GM12878 (cell line): ENCODE measurements at regions not wholly inside any gene's neighbourhood (a gene's known extent, or its start where the extent isn't known, plus 50 kb on each side); places are given as distances from the start of the nearest gene placed in this dataset.

Experiments used
- ATAC-seq: fragments of 200-7000 bp; cut with Tn5 transposase; 3 replicates; pipeline ENCODE4 v1.9.1; 2020; ENCODE audit warnings: mild to moderate bottlenecking, moderate library complexity
- BruUV-seq: library from RNA; stranded (reverse); fragments of 400-500 nt; replicated peaks from 2 replicates; lab custom pipeline; 2021; lab: Mats Ljungman, UMichigan
- CTCF ChIA-PET: fragments of 300-600 bp; sonication (Branson Sonifier 250); formaldehyde crosslinking; extraction: SDS; loops from one replicate; lab custom pipeline; 2021; ENCODE audit warnings: inconsistent platforms; lab: Yijun Ruan, JAX
- POLR2A ChIA-PET: fragments of 350-600 bp; formaldehyde crosslinking; extraction: SDS; loops from one replicate; lab custom pipeline; 2021; ENCODE audit warnings: inconsistent platforms; lab: Charles Lee
- RAD21 ChIA-PET: fragments of 300-600 bp; sonication (Branson Sonifier 250); formaldehyde crosslinking; loops from one replicate; lab custom pipeline; 2023; ENCODE audit warnings: antibody characterized with exemption; ENCODE audit not compliant: unreplicated experiment; lab: Charles Lee
- SMC1A ChIA-PET: fragments of 300-600 bp; sonication (Branson Sonifier 250); formaldehyde crosslinking; loops from one replicate; lab custom pipeline; 2023; ENCODE audit not compliant: unreplicated experiment, uncharacterized antibody; lab: Charles Lee
- DNase-seq: peaks from one replicate; pipeline ENCODE4 v3.0.0-alpha.2; 2011; ENCODE audit warnings: low read depth, low spot score
- FAIRE-seq: peaks from 3 replicates; lab custom pipeline; 2011; peaks lifted over from hg19 to GRCh38; lab: Jason Lieb, UNC
- H2AFZ ChIP-seq: 2 replicates; pipeline ENCODE4 v1.6.0; 2011; ENCODE audit warnings: low read depth, low read length, control low read depth; ENCODE audit not compliant: control insufficient read depth
- H3K27ac ChIP-seq: 2 replicates; pipeline ENCODE4 v1.5.1; 2011; ENCODE audit warnings: control low read depth; ENCODE audit not compliant: control insufficient read depth, insufficient read depth
- H3K27me3 ChIP-seq, 2 experiments: replicated peaks in 1 of 2; 2 replicates each; pipeline versions ENCODE4 v1.6.0 to v1.6.1; 2011; ENCODE audit warnings: low read length in 1 of 2; ENCODE audit not compliant: control insufficient read depth in 2 of 2, insufficient read depth in 2 of 2
- H3K36me3 ChIP-seq, 2 experiments: 2 replicates each; pipeline ENCODE4 v1.5.1; 2011; ENCODE audit warnings: low read length in 1 of 2; ENCODE audit not compliant: control insufficient read depth in 2 of 2, insufficient read depth in 2 of 2
- H3K4me1 ChIP-seq: 2 replicates; pipeline ENCODE4 v1.6.1; 2011; ENCODE audit warnings: mild to moderate bottlenecking, low read length, moderate library complexity, mixed read lengths; ENCODE audit not compliant: control insufficient read depth, insufficient read depth
- H3K4me2 ChIP-seq: 2 replicates; pipeline ENCODE4 v1.6.0; 2011; ENCODE audit warnings: control low read depth; ENCODE audit not compliant: control insufficient read depth, insufficient read depth
- H3K4me3 ChIP-seq: fragments of 200-600 bp; sonication (generic); 2 replicates; pipeline ENCODE4 v1.5.1; 2016
- H3K79me2 ChIP-seq: 2 replicates; pipeline ENCODE4 v1.6.0; 2011; ENCODE audit warnings: low read length; ENCODE audit not compliant: control insufficient read depth, insufficient read depth
- H3K9ac ChIP-seq: 2 replicates; pipeline ENCODE4 v1.8.0; 2011; ENCODE audit warnings: low read length, control low read depth, mixed read lengths; ENCODE audit not compliant: control insufficient read depth, insufficient read depth
- H3K9me3 ChIP-seq: replicated peaks from 3 replicates; pipeline ENCODE4 v1.5.1; 2011; ENCODE audit warnings: mild to moderate bottlenecking, low read length; ENCODE audit not compliant: control insufficient read depth, insufficient read depth
- H4K20me1 ChIP-seq: 2 replicates; pipeline ENCODE4 v1.6.0; 2011; ENCODE audit not compliant: control insufficient read depth, insufficient read depth
- CBFB ChIP-seq: IDR thresholded peaks from 2 replicates; pipeline ENCODE4 v1.6.1; 2016; ENCODE audit warnings: antibody characterized with exemption, low read depth
- ETV6 ChIP-seq, 2 experiments: fragments of 450-650 bp in 1 of 2; IDR thresholded peaks in 1 of 2; conservative IDR thresholded peaks in 1 of 2; 2 replicates each; pipeline ENCODE4 v1.6.1; 2014; ENCODE audit warnings: antibody characterized with exemption in 1 of 2, borderline replicate concordance in 1 of 2, low read depth in 1 of 2, mild to moderate bottlenecking in 1 of 2, moderate library complexity in 1 of 2
- FOS ChIP-seq: IDR thresholded peaks from 3 replicates; pipeline ENCODE4 v1.6.1; 2011; ENCODE audit warnings: borderline replicate concordance; ENCODE audit not compliant: insufficient read length; ENCODE audit errors: extremely low read depth
- KLF5 ChIP-seq: fragments of 450-650 bp; IDR thresholded peaks from 2 replicates; pipeline ENCODE4 v1.6.1; 2014; ENCODE audit warnings: mild to moderate bottlenecking; ENCODE audit not compliant: partially characterized antibody
- NFIC ChIP-seq: IDR thresholded peaks from 2 replicates; pipeline ENCODE4 v1.6.1; 2012; ENCODE audit warnings: low read depth, mild to moderate bottlenecking, inconsistent platforms, low read length, moderate library complexity
- PAX8 ChIP-seq: fragments of 450-650 bp; IDR thresholded peaks from 2 replicates; pipeline ENCODE4 v1.6.1; 2017; ENCODE audit warnings: mild to moderate bottlenecking, moderate library complexity
- POLR2A ChIP-seq: IDR thresholded peaks from 2 replicates; pipeline ENCODE4 v1.6.1; 2011; ENCODE audit warnings: low read depth, mild to moderate bottlenecking, low read length
- RAD21 ChIP-seq: IDR thresholded peaks from 2 replicates; pipeline ENCODE4 v1.6.1; 2011; ENCODE audit warnings: mild to moderate bottlenecking, low read depth, low read length, moderate library complexity; ENCODE audit not compliant: insufficient read depth
- SKIL ChIP-seq: fragments of 450-650 bp; IDR thresholded peaks from 2 replicates; pipeline ENCODE4 v1.6.1; 2017; ENCODE audit warnings: mild to moderate bottlenecking, low read depth, inconsistent platforms; ENCODE audit not compliant: poor library complexity, severe bottlenecking
- SRF ChIP-seq, 2 experiments: IDR thresholded peaks; 2 replicates each; pipeline ENCODE4 v1.6.1; 2011; ENCODE audit warnings: low read depth in 2 of 2, low read length in 2 of 2, mild to moderate bottlenecking in 1 of 2, moderate library complexity in 1 of 2
- ZNF217 ChIP-seq: fragments of 450-650 bp; IDR thresholded peaks from 2 replicates; pipeline ENCODE4 v1.6.1; 2017; ENCODE audit warnings: antibody characterized with exemption, mild to moderate bottlenecking
- WGBS: methylation state at CpG from one replicate; pipeline ENCODE4 v1.1.6; 2016; ENCODE audit warnings: low lambda C conversion rate; ENCODE audit not compliant: insufficient replicate concordance, insufficient coverage; ENCODE audit errors: missing lambda C conversion rate; 5-methylcytosine and 5-hydroxymethylcytosine counted together
- in situ Hi-C: fragments of 300-500 bp; cut with MboI; formaldehyde crosslinking; loops from 9 replicates; pipeline ENCODE4 v1.14.3; 2018; ENCODE audit warnings: mixed read lengths
- intact Hi-C: fragments of 100-400 bp; cut with micrococcal nuclease; formaldehyde crosslinking; loops from one replicate; pipeline ENCODE4 v1.14.2; 2022; ENCODE audit not compliant: unreplicated experiment

- Histone ChIP-seq H3K4me2 (no peak overlapping the region), H3K9me3 (no peaks in the 10 kb centered on the region), H2AFZ (no peak overlapping the region), H3K27ac (no peak overlapping the region), H3K36me3 (no peaks in the 10 kb centered on the region), H3K9ac (no peak overlapping the region), H3K4me1 (no peaks in the 10 kb centered on the region), H3K27me3 (no peaks in the 10 kb centered on the region), H3K79me2 (no peaks in the 10 kb centered on the region), H3K4me3 (no peak overlapping the region), H4K20me1 (no peaks in the 10 kb centered on the region)
- ATAC-seq (no peak), DNase-seq (no peak), FAIRE-seq (no peak)
- intact Hi-C loops: no loop called here
- BruUV-seq: no TSS peak
- POLR2A ChIA-PET: no interaction called here
- TF ChIP-seq CBFB (no peak), RAD21 (no peak), ZNF217 (no peak), SKIL (no peak), NFIC (no peak), FOS (no peak), PAX8 (no peak), KLF5 (no peak), ETV6 (conservative IDR thresholded peaks at IDR 0.05 in 1 of 2, IDR thresholded peaks at IDR 0.05 in 1 of 2; ENCODE audit: borderline replicate concordance in 1 of 2, low read depth in 1 of 2) (no peak), SRF (IDR thresholded peaks at IDR 0.05; ENCODE audit: low read depth in 2 of 2, low read length in 2 of 2) (no peak), POLR2A (no peak)
- CTCF ChIA-PET: interaction anchor here (0.6 kb wide), 1 partner anchor 178 kb away, joined by 4 read pairs; no protein-coding TSS in a partner anchor
- 38% methylated on average over 2 of the region's 2 CpGs for WGBS
- in situ Hi-C loops: no loop called here
- SMC1A ChIA-PET: no interaction called here
- RAD21 ChIA-PET: no interaction called here
Observed at GRCh38 chr1:203992440-203992839, 80.5 kb upstream of the SOX13 start.
